SJCRH30 (cell line): ENCODE measurements at regions not wholly inside any gene's neighbourhood (a gene's known extent, or its start where the extent isn't known, plus 50 kb on each side); places are given as distances from the start of the nearest gene placed in this dataset.
A peak's percentile ranks its signal among the peaks of the same experiment; 100 is the strongest.
"Not testable (repeated sequence)": the region's sequence is repeated elsewhere in the genome, so short reads cannot be mapped to it uniquely, and the experiment has no call there.

Experiments used
- DNase-seq, 2 experiments: peaks; one replicate each; pipeline ENCODE4 v3.0.0-alpha.2; 2015 to 2020
- H3K27ac ChIP-seq: fragments of 250-450 bp; sonication (Bioruptor Pico); 2 replicates; pipeline ENCODE4 v1.5.1; 2020; ENCODE audit warnings: mild to moderate bottlenecking, moderate library complexity
- H3K27me3 ChIP-seq: fragments of 250-450 bp; sonication (Bioruptor Pico); 2 replicates; pipeline ENCODE4 v1.5.1; 2020; ENCODE audit warnings: mild to moderate bottlenecking, moderate library complexity
- H3K36me3 ChIP-seq: fragments of 250-450 bp; sonication (Bioruptor Pico); 2 replicates; pipeline ENCODE4 v1.5.1; 2020; ENCODE audit warnings: mild to moderate bottlenecking, moderate library complexity
- H3K4me1 ChIP-seq: fragments of 250-450 bp; sonication (Bioruptor Pico); 2 replicates; pipeline ENCODE4 v1.5.1; 2020; ENCODE audit warnings: mild to moderate bottlenecking, moderate library complexity
- H3K4me3 ChIP-seq: fragments of 250-450 bp; sonication (Bioruptor Pico); 2 replicates; pipeline ENCODE4 v1.5.1; 2020; ENCODE audit warnings: mild to moderate bottlenecking, moderate library complexity
- H3K9me3 ChIP-seq: fragments of 250-450 bp; sonication (Bioruptor Pico); replicated peaks from 2 replicates; pipeline ENCODE4 v1.5.1; 2020; ENCODE audit warnings: mild to moderate bottlenecking, moderate library complexity

- H3K4me3 ChIP-seq = no peak overlapping the region
- peaks cover 14% of the 10 kb centered on the region for H3K4me1 ChIP-seq
- no peaks in the 10 kb centered on the region for H3K36me3 ChIP-seq
- H3K27me3 ChIP-seq = no peaks in the 10 kb centered on the region
- DNase-seq = peak in 1 of 2 experiments; percentile 38
- no peak overlapping the region for H3K27ac ChIP-seq
- H3K9me3 ChIP-seq = no peaks in the 10 kb centered on the region
These were observed 88.4 kb upstream of the TEAD1 start for GRCh38 chr11:12585861-12586260.

GRCh38 chr11:12587333-12587991 lies 86.8 kb upstream of the TEAD1 start:
- Histone ChIP-seq H3K9me3 (no peaks in the 10 kb centered on the region), H3K4me1 (0 out of 2 replicates have a peak, but pooled peaks cover 6% of the 10 kb centered on the region), H3K27ac (no peak overlapping the region), H3K27me3 (no peaks in the 10 kb centered on the region), H3K36me3 (no peaks in the 10 kb centered on the region), H3K4me3 (no peak overlapping the region)
- DNase-seq = peak in 1 of 2 experiments; percentile 28

- H3K27me3 ChIP-seq = no peaks in the 10 kb centered on the region
These were observed 82.5 kb upstream of the TEAD1 start for GRCh38 chr11:12591706-12592105.

GRCh38 chr11:12592283-12592682 lies 81.9 kb upstream of the TEAD1 start:
- Histone ChIP-seq H3K9me3 (peaks cover 4% of the 10 kb centered on the region; the same call in 1 of the 2 replicates), H3K4me1 (peaks cover 8% of the 10 kb centered on the region), H3K36me3 (no peaks in the 10 kb centered on the region), H3K27me3 (no peaks in the 10 kb centered on the region), H3K27ac (no peak overlapping the region), H3K4me3 (no peak overlapping the region)
- DNase-seq = no peak

More at GRCh38 chr11:12591706-12592105, 82.5 kb upstream of the TEAD1 start:
- peaks cover 4% of the 10 kb centered on the region; the same call in 1 of the 2 replicates for H3K9me3 ChIP-seq
- H3K36me3 ChIP-seq = no peaks in the 10 kb centered on the region
- peak in 1 of 2 experiments; percentile 41 for DNase-seq
- peaks cover 8% of the 10 kb centered on the region for H3K4me1 ChIP-seq
- no peak overlapping the region for H3K27ac ChIP-seq
- no peak overlapping the region for H3K4me3 ChIP-seq

- not testable (repeated sequence) for H3K27me3 ChIP-seq, H3K36me3 ChIP-seq, H3K4me3 ChIP-seq, H3K27ac ChIP-seq, H3K9me3 ChIP-seq, H3K4me1 ChIP-seq
- peak; percentile 54 to 62 for DNase-seq
These were observed 79.0 kb upstream of the TEAD1 start for GRCh38 chr11:12595089-12595847.

GRCh38 chr11:12598330-12599256 lies 75.6 kb upstream of the TEAD1 start:
- no peak overlapping the region for H3K4me3 ChIP-seq
- H3K4me1 ChIP-seq = peaks cover 14% of the 10 kb centered on the region
- no peaks in the 10 kb centered on the region for H3K27me3 ChIP-seq
- H3K27ac ChIP-seq = no peak overlapping the region
- H3K36me3 ChIP-seq = no peaks in the 10 kb centered on the region
- H3K9me3 ChIP-seq = peaks cover 4% of the 10 kb centered on the region
- DNase-seq = no peak

GRCh38 chr11:12599408-12600143 lies 74.6 kb upstream of the TEAD1 start:
- no peak for DNase-seq
- Histone ChIP-seq H3K4me3 (no peak overlapping the region), H3K27ac (no peak overlapping the region)

GRCh38 chr11:12600829-12601228 lies 73.4 kb upstream of the TEAD1 start:
- no peak for DNase-seq
- Histone ChIP-seq H3K27ac (no peak overlapping the region), H3K4me1 (peaks cover 8% of the 10 kb centered on the region; the same call in 1 of the 2 replicates), H3K9me3 (no peaks in the 10 kb centered on the region; the same call in 1 of the 2 replicates), H3K36me3 (no peaks in the 10 kb centered on the region), H3K27me3 (no peaks in the 10 kb centered on the region), H3K4me3 (no peak overlapping the region)

More at GRCh38 chr11:12599408-12600143, 74.6 kb upstream of the TEAD1 start:
- H3K4me1 ChIP-seq = peaks cover 11% of the 10 kb centered on the region
- H3K36me3 ChIP-seq = no peaks in the 10 kb centered on the region
- H3K27me3 ChIP-seq = no peaks in the 10 kb centered on the region
- peaks cover 4% of the 10 kb centered on the region for H3K9me3 ChIP-seq

GRCh38 chr11:12602421-12602820 lies 71.8 kb upstream of the TEAD1 start:
- Histone ChIP-seq H3K4me3 (no peak overlapping the region), H3K27ac (no peak overlapping the region), H3K36me3 (no peaks in the 10 kb centered on the region), H3K4me1 (peaks cover 8% of the 10 kb centered on the region; the same call in 1 of the 2 replicates), H3K27me3 (no peaks in the 10 kb centered on the region), H3K9me3 (no peaks in the 10 kb centered on the region; the same call in 1 of the 2 replicates)
- no peak for DNase-seq

GRCh38 chr11:12603143-12604088 lies 70.8 kb upstream of the TEAD1 start:
- H3K9me3 ChIP-seq = peaks cover under 1% of the 10 kb centered on the region; the same call in 1 of the 2 replicates
- no peaks in the 10 kb centered on the region for H3K36me3 ChIP-seq
- H3K4me3 ChIP-seq = no peak overlapping the region
- no peak for DNase-seq
- H3K27me3 ChIP-seq = no peaks in the 10 kb centered on the region
- peaks cover 8% of the 10 kb centered on the region; the same call in 1 of the 2 replicates for H3K4me1 ChIP-seq
- no peak overlapping the region for H3K27ac ChIP-seq

- DNase-seq = no peak
- Histone ChIP-seq H3K9me3 (peaks cover 5% of the 10 kb centered on the region; the same call in 1 of the 2 replicates), H3K27me3 (no peaks in the 10 kb centered on the region), H3K4me3 (no peak overlapping the region), H3K27ac (no peak overlapping the region), H3K4me1 (peaks cover 8% of the 10 kb centered on the region; the same call in 1 of the 2 replicates), H3K36me3 (no peaks in the 10 kb centered on the region)
These were observed 69.6 kb upstream of the TEAD1 start for GRCh38 chr11:12604557-12605153.

- no peak for DNase-seq
- Histone ChIP-seq H3K27ac (no peak overlapping the region), H3K36me3 (no peaks in the 10 kb centered on the region)
These were observed 67.6 kb upstream of the TEAD1 start for GRCh38 chr11:12606597-12606996.

GRCh38 chr11:12608678-12609077 lies 65.5 kb upstream of the TEAD1 start:
- H3K36me3 ChIP-seq, H3K4me1 ChIP-seq, H3K27ac ChIP-seq, H3K27me3 ChIP-seq, H3K4me3 ChIP-seq, DNase-seq: not testable (repeated sequence)
- H3K9me3 ChIP-seq = peaks cover 12% of the 10 kb centered on the region

More at GRCh38 chr11:12606597-12606996, 67.6 kb upstream of the TEAD1 start:
- no peaks in the 10 kb centered on the region for H3K27me3 ChIP-seq
- no peak overlapping the region for H3K4me3 ChIP-seq
- H3K4me1 ChIP-seq = peaks cover 8% of the 10 kb centered on the region; the same call in 1 of the 2 replicates
- peaks cover 8% of the 10 kb centered on the region for H3K9me3 ChIP-seq
